ENCODE measurements at regions not wholly inside any gene's neighbourhood (a gene's known extent, or its start where the extent isn't known, plus 50 kb on each side); places are given as distances from the start of the nearest gene placed in this dataset.

- no peak for TF ChIP-seq CTCF (conservative IDR thresholded peaks at IDR 0.05; ENCODE audit: low read length)
- no peak for TF ChIP-seq EZH2phosphoT487 (IDR thresholded peaks at IDR 0.05; ENCODE audit: borderline replicate concordance, low read depth, low read length)
Measured at GRCh38 chr14:85088192-85088591, 441.8 kb upstream of the FLRT2 start.

Data from OCI-LY7 (cell line).